ENCODE measurements at regions not wholly inside any gene's neighbourhood (a gene's known extent, or its start where the extent isn't known, plus 50 kb on each side); places are given as distances from the start of the nearest gene placed in this dataset.
A peak's percentile ranks its signal among the peaks of the same experiment; 100 is the strongest.

DNA sequence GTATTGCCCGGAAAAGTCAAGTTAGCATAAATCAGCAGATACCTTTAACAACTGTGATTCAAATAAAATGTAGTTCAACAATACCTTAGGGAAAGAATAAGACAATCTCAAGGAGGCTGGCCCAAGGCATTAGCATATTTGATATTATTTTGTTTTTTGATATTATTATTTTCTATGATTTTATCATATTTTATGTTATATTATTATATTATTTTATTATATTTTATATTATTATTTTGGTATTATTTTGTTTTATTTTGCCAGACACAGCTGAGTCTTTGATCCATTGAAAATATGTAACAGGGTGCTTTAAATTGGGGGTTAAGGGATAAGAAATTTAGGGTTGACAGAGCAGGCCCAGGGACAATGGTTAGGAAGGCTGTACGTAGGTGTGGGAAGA lies 607.9 kb upstream of the USP15 start:
- intact Hi-C loops (cut with DNase I) = loop anchor here (10.0 kb wide), 3 partner anchors 343 to 543 kb away; a partner anchor contains a TSS
- no peaks in the 10 kb centered on the region for H3K36me3 ChIP-seq
- no peak for DNase-seq (ENCODE audit: low spot score in 2 of 2)
- H3K4me3 ChIP-seq = no peak overlapping the region
- TF ChIP-seq CTCF (IDR thresholded peaks at IDR 0.05) = no peak
- H3K9me3 ChIP-seq = no peaks in the 10 kb centered on the region
- H3K27me3 ChIP-seq = no peaks in the 10 kb centered on the region
- no peak overlapping the region for H3K27ac ChIP-seq
- H3K4me1 ChIP-seq = no peaks in the 10 kb centered on the region

GRCh38 chr12:61654698-61655097 lies 605.5 kb upstream of the USP15 start:
- H3K27ac ChIP-seq = no peak overlapping the region
- no peaks in the 10 kb centered on the region for H3K36me3 ChIP-seq
- no peaks in the 10 kb centered on the region for H3K4me1 ChIP-seq
- H3K27me3 ChIP-seq = no peaks in the 10 kb centered on the region
- peaks cover 0 to 2% of the 10 kb centered on the region in 2 donors for H3K9me3 ChIP-seq
- DNase-seq (ENCODE audit: low spot score in 2 of 2) = no peak
- TF ChIP-seq CTCF (IDR thresholded peaks at IDR 0.05) = peak in 2 of 3 experiments; percentile 18 to 28
- intact Hi-C loops (cut with DNase I) = loop anchor here (10.0 kb wide), 3 partner anchors 340 to 540 kb away; a partner anchor contains a TSS
- no peak overlapping the region for H3K4me3 ChIP-seq

GRCh38 chr12:61655241-61655640 lies 605.0 kb upstream of the USP15 start:
- no peak for TF ChIP-seq CTCF (IDR thresholded peaks at IDR 0.05)
- Histone ChIP-seq H3K27ac (no peak overlapping the region), H3K27me3 (no peaks in the 10 kb centered on the region), H3K4me3 (no peak overlapping the region), H3K36me3 (no peaks in the 10 kb centered on the region), H3K9me3 (peaks cover 0 to 4% of the 10 kb centered on the region in 2 donors), H3K4me1 (no peaks in the 10 kb centered on the region)
- DNase-seq (ENCODE audit: low spot score in 2 of 2) = no peak
- intact Hi-C loops (cut with DNase I) = loop anchor here (10.0 kb wide), 3 partner anchors 340 to 540 kb away; a partner anchor contains a TSS

DNA sequence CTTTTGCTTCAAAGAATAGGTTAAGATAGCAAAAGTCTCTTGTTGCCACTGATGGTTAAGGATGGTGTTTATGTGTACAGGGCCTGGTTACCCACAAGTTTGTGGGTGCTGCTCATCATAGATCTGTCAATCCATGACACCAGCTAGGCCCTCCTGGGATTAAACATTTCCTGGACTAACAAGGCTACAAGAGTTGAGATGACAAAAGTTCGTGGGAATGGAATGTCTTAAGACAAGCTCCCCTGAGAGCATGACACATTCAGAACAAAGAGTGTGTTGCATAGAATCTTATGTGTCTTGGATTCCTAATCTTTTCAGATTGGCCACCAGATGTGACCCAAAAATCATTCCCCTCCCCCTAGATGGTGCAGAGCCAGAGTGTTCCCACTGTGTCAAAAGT lies 592.5 kb upstream of the USP15 start:
- no peaks in the 10 kb centered on the region for H3K27me3 ChIP-seq
- no peak overlapping the region for H3K4me3 ChIP-seq
- H3K4me1 ChIP-seq = no peaks in the 10 kb centered on the region
- no peak overlapping the region for H3K27ac ChIP-seq
- H3K9me3 ChIP-seq = no peaks in the 10 kb centered on the region
- no peak for TF ChIP-seq CTCF (IDR thresholded peaks at IDR 0.05)
- no peak for DNase-seq (ENCODE audit: low spot score in 2 of 2)
- no peaks in the 10 kb centered on the region for H3K36me3 ChIP-seq
- intact Hi-C loops (cut with DNase I) = no loop called here

GRCh38 chr12:61676520-61676919 lies 583.7 kb upstream of the USP15 start:
- H3K27ac ChIP-seq = no peak overlapping the region
- TF ChIP-seq CTCF (IDR thresholded peaks at IDR 0.05) = no peak
- no peaks in the 10 kb centered on the region for H3K36me3 ChIP-seq
- no peak overlapping the region for H3K4me3 ChIP-seq
- intact Hi-C loops (cut with DNase I) = no loop called here
- H3K27me3 ChIP-seq = no peaks in the 10 kb centered on the region
- no peak for DNase-seq (ENCODE audit: low spot score in 2 of 2)
- H3K9me3 ChIP-seq = no peaks in the 10 kb centered on the region
- no peaks in the 10 kb centered on the region for H3K4me1 ChIP-seq

GRCh38 chr12:61687407-61687806 lies 572.8 kb upstream of the USP15 start:
- Histone ChIP-seq H3K4me3 (no peak overlapping the region), H3K36me3 (no peaks in the 10 kb centered on the region), H3K4me1 (no peaks in the 10 kb centered on the region), H3K9me3 (no peaks in the 10 kb centered on the region), H3K27me3 (no peaks in the 10 kb centered on the region), H3K27ac (no peak overlapping the region)
- no peak for TF ChIP-seq CTCF (IDR thresholded peaks at IDR 0.05)
- no peak for DNase-seq (ENCODE audit: low spot score in 2 of 2)
- intact Hi-C loops (cut with DNase I) = no loop called here

Measured in ascending aorta (tissue), 2 donors.